ENCODE measurements at regions not wholly inside any gene's neighbourhood (a gene's known extent, or its start where the extent isn't known, plus 50 kb on each side); places are given as distances from the start of the nearest gene placed in this dataset.

GRCh38 chrX:129176710-129177109, 346.6 kb downstream of the SMARCA1 start:
- DNase-seq (ENCODE audit: low read depth) = no peak

DNA sequence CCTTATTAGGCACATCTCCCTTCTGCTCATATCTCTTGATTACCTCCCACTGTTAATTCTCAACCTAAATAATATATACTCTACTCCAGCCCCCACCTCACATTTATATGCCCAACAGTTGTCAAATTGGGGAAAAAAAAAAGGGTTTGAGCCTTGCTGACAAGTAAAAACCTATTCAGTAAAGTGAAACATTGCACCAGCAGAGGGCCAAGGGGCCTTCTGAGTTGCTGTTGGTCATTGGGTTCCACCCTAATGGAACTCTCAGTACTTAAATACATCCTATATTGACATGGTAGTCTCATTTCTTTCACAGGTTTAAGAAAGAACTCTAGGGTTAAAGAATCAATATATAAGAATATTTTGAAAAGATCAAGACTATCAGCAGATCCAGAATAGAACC, 362.2 kb downstream of the SMARCA1 start:
- no peak for DNase-seq (ENCODE audit: low read depth)

GRCh38 chrX:129158505-129158904, 364.8 kb downstream of the SMARCA1 start:
- no peak for DNase-seq (ENCODE audit: low read depth)

DNA sequence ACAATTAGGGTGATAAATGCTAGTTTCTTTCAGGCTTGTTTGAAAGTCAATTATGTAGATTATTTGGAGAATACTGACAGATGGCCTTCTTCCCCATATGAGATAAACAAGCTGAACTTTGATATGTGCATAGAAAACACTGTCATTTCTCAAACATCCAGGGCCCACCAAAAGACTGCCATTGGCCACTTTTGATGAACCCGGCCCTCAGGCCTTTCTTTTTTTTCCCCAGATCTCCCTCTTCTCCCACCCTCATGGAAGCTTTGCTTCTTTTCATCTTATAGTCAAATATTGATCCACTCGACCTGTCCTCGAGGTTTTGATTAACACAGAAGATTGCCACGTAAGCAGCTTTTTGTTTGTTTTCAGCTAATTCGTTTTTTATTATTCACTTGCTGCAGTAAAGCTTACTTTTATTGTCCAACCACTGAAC, 377.4 kb downstream of the SMARCA1 start:
- DNase-seq (ENCODE audit: low read depth) = no peak

GRCh38 chrX:129145385-129145784, 377.9 kb downstream of the SMARCA1 start:
- no peak for DNase-seq (ENCODE audit: low read depth)

- no peak for DNase-seq (ENCODE audit: low read depth)
These were observed 378.9 kb downstream of the SMARCA1 start for GRCh38 chrX:129144172-129145038.

GRCh38 chrX:129139837-129140598, 383.3 kb downstream of the SMARCA1 start:
- no peak for DNase-seq (ENCODE audit: low read depth)

DNA sequence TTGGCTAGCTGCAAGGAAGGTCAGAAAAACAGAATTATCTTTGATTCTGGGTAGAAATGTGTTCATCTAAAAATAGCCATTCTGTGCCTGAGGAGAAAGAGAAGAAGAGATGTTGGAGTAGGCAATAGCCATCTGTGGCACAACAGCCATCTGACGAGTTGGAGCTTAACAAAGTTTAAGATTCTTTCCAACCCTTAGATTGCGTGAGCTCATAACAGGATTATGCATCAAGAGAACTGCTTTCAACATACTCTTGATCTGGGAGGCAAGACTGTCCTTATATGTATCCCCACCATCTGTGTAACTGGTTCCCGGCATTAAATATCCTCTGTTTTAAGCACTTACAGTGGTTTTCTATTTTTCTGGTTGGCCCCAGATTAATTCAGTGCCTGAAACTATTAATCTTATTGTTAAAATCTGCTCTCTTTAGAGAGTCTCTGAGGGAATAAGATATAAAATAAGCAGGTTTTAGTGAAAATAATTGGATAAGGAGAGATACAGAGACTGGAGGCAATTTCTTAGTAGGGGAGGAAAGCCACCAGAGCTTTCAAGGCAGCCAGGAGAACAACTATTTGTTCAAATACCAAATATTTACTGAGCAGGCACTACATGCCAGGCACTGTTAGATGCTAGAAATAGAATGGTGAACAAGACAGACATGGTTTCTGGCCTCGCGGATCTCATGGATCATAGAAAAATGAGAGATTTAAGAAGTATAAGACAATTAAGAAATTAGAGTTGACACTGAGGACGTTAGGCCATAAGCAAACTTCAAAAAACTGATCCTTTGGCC, 398.0 kb downstream of the SMARCA1 start:
- no peak for DNase-seq (ENCODE audit: low read depth)

DNA sequence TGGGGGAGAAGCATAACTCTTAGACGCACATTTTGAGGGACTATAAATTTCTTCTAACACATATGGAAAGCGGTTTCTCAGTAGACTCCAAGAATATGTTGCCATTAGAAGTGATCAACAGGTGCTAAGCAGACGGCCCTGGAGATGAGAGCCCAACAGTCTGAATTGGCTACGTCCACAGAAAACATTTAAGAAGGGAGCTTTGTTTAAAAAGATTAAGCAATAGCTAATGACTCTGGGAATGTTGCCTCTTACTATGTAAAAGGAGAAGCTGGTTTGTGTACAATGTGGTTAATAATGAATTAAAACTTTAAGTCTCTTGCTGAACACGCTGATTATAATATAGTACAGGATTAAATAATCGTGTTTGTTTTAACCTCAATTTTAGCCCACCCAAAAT, 399.5 kb downstream of the SMARCA1 start:
- no peak for DNase-seq (ENCODE audit: low read depth)

- DNase-seq (ENCODE audit: low read depth) = no peak
These were observed 406.4 kb downstream of the SMARCA1 start for GRCh38 chrX:129116676-129117470.

- no peak for DNase-seq (ENCODE audit: low read depth)
These were observed 407.4 kb downstream of the SMARCA1 start for GRCh38 chrX:129115935-129116334.

DNA sequence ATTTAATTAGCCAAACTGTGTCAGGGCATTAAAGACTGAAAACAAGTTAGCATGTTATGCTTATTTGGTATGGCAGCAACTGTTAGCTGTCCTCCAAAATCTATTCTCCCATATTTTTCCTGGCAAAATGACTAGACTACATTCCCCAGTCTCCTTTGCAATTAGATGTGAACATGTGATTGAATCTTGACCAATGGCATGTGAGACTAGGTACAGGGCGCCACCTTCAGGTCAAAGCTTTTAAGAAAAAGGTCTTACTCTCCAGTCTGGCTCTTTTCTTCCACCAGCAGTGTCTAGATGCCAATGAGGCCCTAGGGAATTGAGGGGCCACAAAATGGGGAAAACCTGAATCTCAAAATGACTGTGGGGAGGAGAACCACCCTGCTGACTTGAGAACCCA, 408.2 kb downstream of the SMARCA1 start:
- DNase-seq (ENCODE audit: low read depth) = no peak

DNA sequence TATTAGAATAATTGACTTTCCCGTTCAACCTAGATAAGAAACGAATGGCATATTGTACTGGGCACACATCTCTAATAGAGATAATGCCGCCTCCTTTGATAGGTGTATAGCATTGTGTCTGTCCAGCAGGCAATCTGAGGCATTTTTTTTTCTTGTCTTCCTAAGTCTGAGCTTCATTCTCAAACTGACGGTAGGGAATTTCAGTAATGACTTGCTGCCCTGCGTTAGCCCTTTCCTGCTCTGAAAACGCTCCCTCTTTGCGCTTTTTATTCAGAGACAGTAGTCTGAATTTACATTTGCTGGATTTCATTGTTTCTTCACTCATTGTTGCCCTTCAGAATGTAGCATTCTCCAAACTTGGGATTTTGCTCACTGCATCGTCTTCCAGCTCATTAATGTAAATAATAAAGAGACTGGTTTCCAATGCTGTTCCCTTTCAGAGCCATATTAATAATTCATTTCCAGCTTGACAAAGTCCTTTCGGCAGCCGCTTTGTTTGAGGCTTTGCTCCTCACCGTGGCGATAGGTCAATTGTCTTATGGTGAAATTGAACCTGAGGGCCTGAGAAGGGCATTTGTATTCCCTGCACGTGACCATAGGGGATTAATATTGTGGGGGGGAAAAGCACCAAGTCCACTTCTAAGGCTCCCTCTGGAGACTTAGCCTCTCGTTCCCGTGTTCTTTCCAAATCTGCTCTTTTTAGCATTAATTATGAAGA, 412.1 kb downstream of the SMARCA1 start:
- no peak for DNase-seq (ENCODE audit: low read depth)

DNA sequence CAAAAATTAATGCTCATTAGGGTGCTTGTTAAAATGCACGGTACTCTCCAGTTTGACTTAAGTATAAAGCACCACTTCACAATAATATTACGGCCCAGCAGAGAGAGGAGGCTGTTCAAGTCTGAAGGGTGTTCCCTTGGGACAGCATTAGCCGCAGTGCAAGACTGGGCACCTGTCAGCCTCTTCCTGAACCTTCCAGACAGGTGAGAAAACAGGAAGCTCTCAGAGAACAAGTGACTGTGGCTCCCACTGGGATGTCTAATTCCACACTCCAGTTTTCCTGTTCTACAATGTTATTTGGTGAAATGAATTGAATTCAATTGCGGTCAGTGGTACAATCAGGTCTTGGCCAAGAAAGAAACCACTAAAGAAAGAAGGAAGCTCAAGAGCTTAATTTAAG, 414.4 kb downstream of the SMARCA1 start:
- no peak for DNase-seq (ENCODE audit: low read depth)

DNA sequence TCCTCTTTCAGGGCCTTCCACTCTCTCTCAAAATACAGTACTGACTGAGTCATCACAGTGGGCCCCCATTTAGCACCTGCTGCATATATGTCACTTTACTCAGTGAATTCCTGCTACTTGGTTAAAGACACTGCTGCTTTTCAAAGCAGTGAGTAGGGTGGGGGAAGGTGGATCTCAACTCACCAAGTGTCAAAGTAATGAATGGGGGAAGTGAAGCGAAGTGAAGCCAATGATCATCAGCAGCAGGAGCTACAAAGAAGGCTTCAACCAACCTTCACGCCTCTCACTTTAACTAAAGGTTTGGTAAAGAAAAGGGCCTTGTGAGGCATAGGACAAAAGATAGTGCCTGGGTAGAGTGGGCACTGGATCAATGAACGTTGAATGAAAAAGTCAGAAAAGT, 424.1 kb downstream of the SMARCA1 start:
- DNase-seq (ENCODE audit: low read depth) = no peak

DNA sequence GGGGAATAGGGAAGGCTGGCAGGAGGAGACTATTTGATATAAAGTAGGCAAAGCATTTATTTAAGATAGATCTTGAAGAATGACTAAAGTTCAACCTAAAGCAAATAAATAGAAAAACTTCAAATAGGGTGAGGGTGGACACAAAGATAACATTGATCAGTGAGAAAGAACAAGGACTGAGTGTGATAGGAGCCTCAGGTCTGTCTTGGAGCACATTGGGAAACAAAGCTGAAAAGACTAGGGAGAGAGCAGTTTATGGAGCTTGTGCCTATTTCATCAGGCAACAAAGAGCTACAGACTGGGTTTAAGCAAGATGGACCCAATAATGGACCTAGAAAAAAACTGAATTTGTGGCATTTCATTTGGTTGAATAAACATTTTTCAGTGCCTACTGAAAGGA, 425.6 kb downstream of the SMARCA1 start:
- DNase-seq (ENCODE audit: low read depth) = no peak

DNA sequence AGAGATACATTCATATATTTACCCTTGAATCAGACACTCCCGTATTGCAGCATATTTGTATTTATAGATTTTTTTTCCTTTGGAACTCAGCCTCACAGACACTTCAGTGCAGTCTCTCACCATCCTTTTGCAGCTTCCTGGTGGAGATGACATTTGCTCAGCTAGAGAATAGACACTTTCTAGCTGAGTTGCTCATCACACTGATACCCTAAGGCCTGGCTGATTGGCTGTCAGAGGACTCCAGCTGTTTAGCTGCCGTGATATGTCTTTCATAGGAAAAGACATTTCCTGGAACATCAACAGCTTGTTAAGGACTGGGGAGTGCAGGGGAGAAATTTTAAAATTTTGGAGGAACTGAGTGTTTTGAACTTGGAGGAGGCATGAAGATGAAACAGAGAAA, 429.6 kb downstream of the SMARCA1 start:
- DNase-seq (ENCODE audit: low read depth) = no peak

DNA sequence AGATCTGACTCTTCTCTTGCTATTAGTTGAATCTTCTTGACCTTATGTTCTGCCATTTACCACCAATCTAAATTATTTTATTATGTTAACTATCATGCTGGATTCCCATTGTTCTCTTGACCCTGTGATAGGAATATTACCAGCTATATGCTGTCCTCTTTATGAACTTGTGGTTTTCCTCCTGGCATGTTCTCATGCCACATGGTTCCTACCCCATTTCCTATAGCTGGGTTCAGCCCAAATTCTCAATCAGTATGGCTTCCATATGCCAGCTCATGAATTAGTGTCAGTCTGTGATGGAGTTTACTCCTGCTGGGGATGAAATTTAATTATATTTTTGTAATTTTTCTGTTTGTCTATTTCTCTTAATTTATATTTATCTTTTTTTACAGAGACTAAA, 430.5 kb downstream of the SMARCA1 start:
- DNase-seq (ENCODE audit: low read depth) = no peak

DNA sequence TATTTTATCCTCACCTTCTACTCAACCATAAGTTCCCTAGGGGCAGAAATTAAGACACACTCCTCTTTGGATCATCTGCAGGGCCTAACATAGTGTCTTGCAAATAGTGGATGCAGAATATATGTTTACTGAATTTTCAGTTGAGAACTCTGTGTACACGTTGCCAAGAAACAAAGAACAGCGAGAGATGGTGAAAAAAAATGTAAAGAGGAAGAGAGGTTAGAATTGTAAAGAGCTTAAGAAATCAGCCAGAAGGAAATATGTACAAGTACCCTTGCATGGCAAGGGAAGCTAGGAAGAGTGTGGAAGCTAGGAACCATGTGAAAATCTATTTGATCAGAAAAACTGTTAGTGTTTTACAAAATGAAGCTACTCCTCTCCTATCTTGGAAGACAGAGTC, 431.0 kb downstream of the SMARCA1 start:
- DNase-seq (ENCODE audit: low read depth) = no peak

DNA sequence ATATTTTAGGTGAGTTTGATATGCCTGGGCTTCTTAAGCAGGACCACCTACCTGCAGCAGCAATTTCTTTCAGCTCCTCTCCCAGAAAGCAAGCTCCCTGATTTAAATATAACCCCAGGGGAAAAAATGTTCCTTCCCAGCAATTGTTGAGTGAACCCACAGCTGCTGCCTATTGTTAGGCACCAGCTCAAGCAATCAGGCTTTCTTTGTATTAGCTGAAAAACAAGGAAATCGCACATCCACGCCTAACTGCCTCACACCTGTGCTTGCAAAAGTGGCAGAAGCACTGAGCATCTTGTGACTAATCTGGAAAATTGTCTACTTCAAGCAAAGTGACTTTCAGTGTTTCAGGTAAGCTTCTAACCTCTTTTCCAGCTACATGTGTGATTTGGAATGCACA, 432.2 kb downstream of the SMARCA1 start:
- DNase-seq (ENCODE audit: low read depth) = no peak

- DNase-seq (ENCODE audit: low read depth) = no peak
These were observed 436.5 kb downstream of the SMARCA1 start for GRCh38 chrX:129086802-129087201.

All from amniotic epithelial cell (primary cell).